Upper lobe of left lung (tissue), 4 donors: ENCODE measurements at regions not wholly inside any gene's neighbourhood (a gene's known extent, or its start where the extent isn't known, plus 50 kb on each side); places are given as distances from the start of the nearest gene placed in this dataset.

ENCODE experiments used
- EP300 ChIP-seq, 4 donors: sonication (generic); formaldehyde crosslinking; IDR thresholded peaks; one replicate each; pipeline ENCODE4 v1.5.1; 2017; ENCODE audit warnings: antibody characterized with exemption in 4 of 4, control low read depth in 2 of 4
- POLR2A ChIP-seq, 4 donors: fragments of 450-650 bp; IDR thresholded peaks; one replicate each; pipeline ENCODE4 v1.5.1; 2016 to 2017; ENCODE audit warnings: antibody characterized with exemption in 4 of 4, mild to moderate bottlenecking in 2 of 4
- POLR2AphosphoS5 ChIP-seq, 2 donors: sonication (generic); formaldehyde crosslinking; IDR thresholded peaks; one replicate each; pipeline ENCODE4 v1.5.1; 2017; ENCODE audit warnings: antibody characterized with exemption in 2 of 2
- TF ChIP-seq, protein P1 (sequence below), 6 experiments: fragments of 450-650 bp in 4 of 6; fragments of 200-600 bp in 2 of 6; sonication (generic) in 2 of 6; IDR thresholded peaks; one replicate each; pipeline ENCODE4 v1.5.1; 2016 to 2019; ENCODE audit warnings: antibody characterized with exemption in 6 of 6

DNA sequence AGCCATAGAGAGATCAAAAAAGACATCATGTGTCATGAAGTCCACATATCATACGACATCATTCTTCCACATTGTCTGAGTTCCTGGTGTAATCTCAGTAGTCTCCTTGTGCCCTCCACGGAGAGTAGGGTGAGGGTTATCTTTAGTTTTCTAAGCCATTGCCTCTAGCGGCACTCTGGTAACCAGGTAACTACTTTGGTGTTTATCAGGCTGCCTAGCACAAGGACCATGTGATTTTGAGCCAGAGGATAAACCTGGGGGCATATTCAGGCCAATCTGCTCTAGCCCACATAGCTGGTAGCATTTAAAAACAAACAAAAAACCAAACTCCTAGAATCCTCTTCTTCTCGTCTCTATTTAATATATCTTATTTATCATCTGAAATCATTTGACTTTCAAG lies 147.4 kb downstream of the GDAP2 start:
- no peak for TF ChIP-seq POLR2AphosphoS5 (IDR thresholded peaks at IDR 0.05)
- TF ChIP-seq, protein P1, sequence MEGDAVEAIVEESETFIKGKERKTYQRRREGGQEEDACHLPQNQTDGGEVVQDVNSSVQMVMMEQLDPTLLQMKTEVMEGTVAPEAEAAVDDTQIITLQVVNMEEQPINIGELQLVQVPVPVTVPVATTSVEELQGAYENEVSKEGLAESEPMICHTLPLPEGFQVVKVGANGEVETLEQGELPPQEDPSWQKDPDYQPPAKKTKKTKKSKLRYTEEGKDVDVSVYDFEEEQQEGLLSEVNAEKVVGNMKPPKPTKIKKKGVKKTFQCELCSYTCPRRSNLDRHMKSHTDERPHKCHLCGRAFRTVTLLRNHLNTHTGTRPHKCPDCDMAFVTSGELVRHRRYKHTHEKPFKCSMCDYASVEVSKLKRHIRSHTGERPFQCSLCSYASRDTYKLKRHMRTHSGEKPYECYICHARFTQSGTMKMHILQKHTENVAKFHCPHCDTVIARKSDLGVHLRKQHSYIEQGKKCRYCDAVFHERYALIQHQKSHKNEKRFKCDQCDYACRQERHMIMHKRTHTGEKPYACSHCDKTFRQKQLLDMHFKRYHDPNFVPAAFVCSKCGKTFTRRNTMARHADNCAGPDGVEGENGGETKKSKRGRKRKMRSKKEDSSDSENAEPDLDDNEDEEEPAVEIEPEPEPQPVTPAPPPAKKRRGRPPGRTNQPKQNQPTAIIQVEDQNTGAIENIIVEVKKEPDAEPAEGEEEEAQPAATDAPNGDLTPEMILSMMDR (IDR thresholded peaks at IDR 0.05), result no peak
- TF ChIP-seq POLR2A (IDR thresholded peaks at IDR 0.05), result no peak
- TF ChIP-seq EP300 (IDR thresholded peaks at IDR 0.05), result no peak
